ENCODE measurements at regions not wholly inside any gene's neighbourhood (a gene's known extent, or its start where the extent isn't known, plus 50 kb on each side); places are given as distances from the start of the nearest gene placed in this dataset.

GRCh38 chr3:24981924-24982323 is 446.1 kb upstream of the RARB start:
- H3K4me2 ChIP-seq (ENCODE audit: insufficient read depth in 1 of 2, low read depth in 2 of 2, low read length in 2 of 2): no peak overlapping the region
- no peaks in the 10 kb centered on the region for H3K36me3 ChIP-seq (ENCODE audit: control insufficient read depth in 2 of 4, insufficient read depth in 4 of 4, low read length in 3 of 4)
- ChIA-PET CTCF (ENCODE audit: partially characterized antibody) (interaction anchor here (0.9 to 1.6 kb wide), 2 partner anchors 10 to 52 kb away, joined by 3 to 4 read pairs; no protein-coding TSS in a partner anchor), POLR2A (ENCODE audit: partially characterized antibody) (no interaction called here)
- H3K27me3 ChIP-seq (replicated peaks in 1 of 4; ENCODE audit: control insufficient read depth in 3 of 4, extremely low read depth in 1 of 4, insufficient read depth in 3 of 4, low read length in 3 of 4): no peaks in the 10 kb centered on the region
- H3K14ac ChIP-seq (ENCODE audit: insufficient read length): no peak overlapping the region
- H3K23me2 ChIP-seq (ENCODE audit: low read depth, low read length): no peaks in the 10 kb centered on the region
- no peaks in the 10 kb centered on the region for H4K20me1 ChIP-seq (replicated peaks in 1 of 2; ENCODE audit: control insufficient read depth in 1 of 2, insufficient read depth in 2 of 2, low read length in 2 of 2)
- no peak overlapping the region for H2AK5ac ChIP-seq (ENCODE audit: low read depth, low read length)
- H3K18ac ChIP-seq (ENCODE audit: extremely low read depth, low read length): no peak overlapping the region
- no peaks in the 10 kb centered on the region for H3K9me3 ChIP-seq (ENCODE audit: insufficient read depth in 2 of 2, low read depth in 1 of 2, low read length in 1 of 2)
- no peak overlapping the region for H2BK5ac ChIP-seq (ENCODE audit: low read depth, low read length)
- no peak overlapping the region for H4K91ac ChIP-seq (replicated peaks; ENCODE audit: insufficient read length, low read length)
- H2BK120ac ChIP-seq (replicated peaks; ENCODE audit: low read depth, low read length): no peak overlapping the region
- H2BK12ac ChIP-seq (ENCODE audit: low read depth, low read length): no peak overlapping the region
- H4K5ac ChIP-seq (ENCODE audit: insufficient read length, low read depth, low read length): no peak overlapping the region
- H2BK15ac ChIP-seq (ENCODE audit: low read length): no peak overlapping the region
- H3K4me3 ChIP-seq (ENCODE audit: extremely low read depth in 1 of 4, insufficient read depth in 2 of 4, low read depth in 3 of 4, low read length in 4 of 4): no peak overlapping the region
- H3K79me2 ChIP-seq (ENCODE audit: control insufficient read depth in 1 of 2, insufficient read depth in 2 of 2, low read length in 2 of 2): no peaks in the 10 kb centered on the region; a peak in 1 of 4 replicates
- H3K4ac ChIP-seq (replicated peaks; ENCODE audit: insufficient read length, low read depth, low read length): no peak overlapping the region
- peaks cover 0 to 3% (median 0%) of the 10 kb centered on the region in 4 experiments; a peak in 2 of 7 replicates for H3K4me1 ChIP-seq (replicated peaks in 1 of 4; ENCODE audit: control insufficient read depth in 3 of 4, insufficient read depth in 4 of 4, low read length in 3 of 4)
- H3K79me1 ChIP-seq (ENCODE audit: low read depth, low read length): no peaks in the 10 kb centered on the region
- FAIRE-seq: no peak
- no peak overlapping the region for H3K9ac ChIP-seq (replicated peaks in 1 of 4; ENCODE audit: extremely low read depth in 1 of 4, low read depth in 3 of 4, low read length in 3 of 4)
- no peak overlapping the region for H3K56ac ChIP-seq (replicated peaks; ENCODE audit: insufficient read length, low read depth, low read length)
- H4K8ac ChIP-seq (ENCODE audit: extremely low read depth, insufficient read depth, low read length): no peak overlapping the region
- no peak overlapping the region for H2BK20ac ChIP-seq (ENCODE audit: low read length)
- no peak overlapping the region for H3K23ac ChIP-seq (ENCODE audit: insufficient read length)
- DNase-seq (ENCODE audit: low read depth in 1 of 2, low spot score in 2 of 2): no peak
- H2AFZ ChIP-seq (ENCODE audit: low read length): 0 out of 2 replicates have a peak overlapping the region, but pooled peaks have one; percentile 2
- TF ChIP-seq, protein P1, sequence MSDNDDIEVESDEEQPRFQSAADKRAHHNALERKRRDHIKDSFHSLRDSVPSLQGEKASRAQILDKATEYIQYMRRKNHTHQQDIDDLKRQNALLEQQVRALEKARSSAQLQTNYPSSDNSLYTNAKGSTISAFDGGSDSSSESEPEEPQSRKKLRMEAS (IDR thresholded peaks at IDR 0.05): no peak
- no peak for TF ChIP-seq TCF12 (IDR thresholded peaks at IDR 0.05; ENCODE audit: low read depth, low read length)
- H3K27ac ChIP-seq (ENCODE audit: low read depth, low read length): no peak overlapping the region

All from H1 (cell line).